Neural cell (in vitro differentiated cells): ENCODE measurements at regions not wholly inside any gene's neighbourhood (a gene's known extent, or its start where the extent isn't known, plus 50 kb on each side); places are given as distances from the start of the nearest gene placed in this dataset.

Experiments used
- H2AFZ ChIP-seq: fragments of 200-600, 300-800 bp; sonication (generic), shearing (Covaris generic); 2 replicates; pipeline ENCODE4 v1.6.0; 2014; ENCODE audit warnings: low read depth, mild to moderate bottlenecking, antibody characterized with exemption, low read length, moderate library complexity
- H3F3A ChIP-seq: fragments of 200-600 bp; shearing (Covaris generic); 2 replicates; pipeline ENCODE4 v1.6.1; 2016; ENCODE audit warnings: mild to moderate bottlenecking, moderate library complexity, mixed read lengths, antibody characterized with exemption, low read length; ENCODE audit not compliant: insufficient read depth, poor library complexity, severe bottlenecking
- H3K27ac ChIP-seq: fragments of 200-600, 300-800 bp; sonication (generic), shearing (Covaris generic); 2 replicates; pipeline ENCODE4 v1.5.1; 2014; ENCODE audit warnings: mild to moderate bottlenecking, low read length, moderate library complexity
- H3K27me3 ChIP-seq: fragments of 300-800, 200-600 bp; sonication (generic), shearing (Covaris generic); 2 replicates; pipeline ENCODE4 v1.6.0; 2014; ENCODE audit warnings: mild to moderate bottlenecking, low read depth, low read length, moderate library complexity; ENCODE audit not compliant: insufficient read depth
- H3K36me3 ChIP-seq: fragments of 300-800, 200-600 bp; sonication (generic), shearing (Covaris generic); 2 replicates; pipeline ENCODE4 v1.5.1; 2014; ENCODE audit warnings: mild to moderate bottlenecking, antibody characterized with exemption, low read length, moderate library complexity; ENCODE audit not compliant: insufficient read depth
- H3K4me2 ChIP-seq: fragments of 300-800, 200-600 bp; sonication (generic), shearing (Covaris generic); 2 replicates; pipeline ENCODE4 v1.6.0; 2014; ENCODE audit warnings: mild to moderate bottlenecking, low read length
- H3K4me3 ChIP-seq: fragments of 300-800, 200-600 bp; sonication (generic), shearing (Covaris generic); 2 replicates; pipeline ENCODE4 v1.5.1; 2014; ENCODE audit warnings: mild to moderate bottlenecking, low read length, moderate library complexity
- H3K79me2 ChIP-seq: fragments of 200-600 bp; shearing (Covaris generic); replicated peaks from 2 replicates; pipeline ENCODE4 v1.6.0; 2014; ENCODE audit warnings: mild to moderate bottlenecking, low read length, moderate library complexity; ENCODE audit not compliant: insufficient read depth
- H3K9ac ChIP-seq: fragments of 300-800, 200-600 bp; sonication (generic), shearing (Covaris generic); 2 replicates; pipeline ENCODE4 v1.6.1; 2016; ENCODE audit warnings: mild to moderate bottlenecking, low read length, mixed read lengths
- H3K9me2 ChIP-seq: fragments of 200-600 bp; shearing (Covaris generic); 2 replicates; pipeline ENCODE4 v1.6.1; 2016; ENCODE audit warnings: mild to moderate bottlenecking, low read length, mixed read lengths; ENCODE audit not compliant: insufficient read depth
- H3K9me3 ChIP-seq: fragments of 200-600, 300-800 bp; sonication (generic), shearing (Covaris generic); 2 replicates; pipeline ENCODE4 v1.6.1; 2016; ENCODE audit warnings: mild to moderate bottlenecking, mixed run types, low read length, moderate library complexity, mixed read lengths
- H4K20me1 ChIP-seq: fragments of 200-600 bp; shearing (Covaris generic); 2 replicates; pipeline ENCODE4 v1.6.1; 2016; ENCODE audit warnings: mild to moderate bottlenecking, mixed run types; ENCODE audit not compliant: insufficient read depth
- EP300 ChIP-seq: fragments of 450-650 bp; conservative IDR thresholded peaks from 2 replicates; pipeline ENCODE4 v1.6.1; 2014; ENCODE audit warnings: antibody characterized with exemption, mild to moderate bottlenecking, moderate library complexity; ENCODE audit not compliant: poor library complexity, severe bottlenecking
- EZH2 ChIP-seq: fragments of 200-600, 300-800 bp; shearing (Covaris generic), sonication (generic); IDR thresholded peaks from 2 replicates; pipeline ENCODE4 v1.6.1; 2014; ENCODE audit warnings: antibody characterized with exemption, low read length, borderline replicate concordance, mild to moderate bottlenecking; ENCODE audit not compliant: insufficient read depth, poor library complexity, severe bottlenecking
- MXI1 ChIP-seq: fragments of 450-650 bp; conservative IDR thresholded peaks from 2 replicates; pipeline ENCODE4 v1.6.1; 2014; ENCODE audit warnings: antibody characterized with exemption, mild to moderate bottlenecking; ENCODE audit not compliant: poor library complexity, severe bottlenecking
- POLR2AphosphoS5 ChIP-seq: IDR thresholded peaks from 2 replicates; pipeline ENCODE4 v1.6.1; 2012
- RAD21 ChIP-seq: fragments of 450-650 bp; conservative IDR thresholded peaks from 2 replicates; pipeline ENCODE4 v1.6.1; 2014; ENCODE audit warnings: antibody characterized with exemption, mild to moderate bottlenecking, moderate library complexity
- SMC3 ChIP-seq: fragments of 450-650 bp; conservative IDR thresholded peaks from 2 replicates; pipeline ENCODE4 v1.6.1; 2014; ENCODE audit warnings: antibody characterized with exemption, mild to moderate bottlenecking, moderate library complexity; ENCODE audit not compliant: poor library complexity
- TAF1 ChIP-seq: IDR thresholded peaks from 2 replicates; pipeline ENCODE4 v1.6.1; 2012; ENCODE audit warnings: low read depth
- TF ChIP-seq, protein P1 (sequence below): IDR thresholded peaks from 2 replicates; pipeline ENCODE4 v1.6.1; 2012; ENCODE audit warnings: borderline replicate concordance
- TF ChIP-seq, protein P2 (sequence below): fragments of 450-650 bp; IDR thresholded peaks from 2 replicates; pipeline ENCODE4 v1.5.1; 2014; ENCODE audit warnings: antibody characterized with exemption, mild to moderate bottlenecking, moderate library complexity; ENCODE audit not compliant: poor library complexity, severe bottlenecking

DNA sequence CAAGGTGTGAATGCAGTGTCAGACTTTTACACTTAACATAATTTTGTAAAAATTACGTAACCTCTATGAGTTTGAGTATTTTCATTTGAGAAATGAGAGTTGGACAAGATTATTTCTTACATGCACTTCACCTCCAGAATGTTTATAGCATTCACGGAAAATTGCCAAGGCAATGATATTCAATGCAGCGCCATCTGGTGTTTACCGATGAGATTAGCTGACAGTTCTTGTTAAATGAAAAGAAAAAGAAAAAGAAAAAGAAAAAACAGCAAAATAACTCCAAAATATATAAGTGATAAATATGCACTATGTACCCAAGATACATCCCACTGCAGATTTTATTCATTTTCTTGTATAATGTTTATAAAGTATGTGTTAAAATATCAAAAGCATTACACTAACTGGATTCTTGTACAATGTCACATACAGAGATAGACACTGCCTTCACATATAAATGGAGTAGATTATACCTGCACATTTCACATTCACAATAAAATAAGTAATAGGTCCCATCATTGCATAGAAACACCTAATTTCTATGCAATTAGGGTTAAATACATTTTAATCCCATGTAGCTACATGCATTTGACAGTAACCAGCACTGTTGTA, 976.3 kb upstream of the FAT3 start:
- no peak overlapping the region for H3K27ac ChIP-seq
- no peaks in the 10 kb centered on the region for H3F3A ChIP-seq
- no peak overlapping the region for H3K4me3 ChIP-seq
- no peaks in the 10 kb centered on the region for H3K79me2 ChIP-seq
- H2AFZ ChIP-seq = no peak overlapping the region
- H3K9me2 ChIP-seq = no peaks in the 10 kb centered on the region
- H3K4me2 ChIP-seq = no peak overlapping the region
- no peaks in the 10 kb centered on the region for H3K27me3 ChIP-seq
- no peaks in the 10 kb centered on the region for H4K20me1 ChIP-seq
- no peaks in the 10 kb centered on the region for H3K36me3 ChIP-seq
- peak; percentile 80 for TF ChIP-seq RAD21
- TF ChIP-seq, protein P1, sequence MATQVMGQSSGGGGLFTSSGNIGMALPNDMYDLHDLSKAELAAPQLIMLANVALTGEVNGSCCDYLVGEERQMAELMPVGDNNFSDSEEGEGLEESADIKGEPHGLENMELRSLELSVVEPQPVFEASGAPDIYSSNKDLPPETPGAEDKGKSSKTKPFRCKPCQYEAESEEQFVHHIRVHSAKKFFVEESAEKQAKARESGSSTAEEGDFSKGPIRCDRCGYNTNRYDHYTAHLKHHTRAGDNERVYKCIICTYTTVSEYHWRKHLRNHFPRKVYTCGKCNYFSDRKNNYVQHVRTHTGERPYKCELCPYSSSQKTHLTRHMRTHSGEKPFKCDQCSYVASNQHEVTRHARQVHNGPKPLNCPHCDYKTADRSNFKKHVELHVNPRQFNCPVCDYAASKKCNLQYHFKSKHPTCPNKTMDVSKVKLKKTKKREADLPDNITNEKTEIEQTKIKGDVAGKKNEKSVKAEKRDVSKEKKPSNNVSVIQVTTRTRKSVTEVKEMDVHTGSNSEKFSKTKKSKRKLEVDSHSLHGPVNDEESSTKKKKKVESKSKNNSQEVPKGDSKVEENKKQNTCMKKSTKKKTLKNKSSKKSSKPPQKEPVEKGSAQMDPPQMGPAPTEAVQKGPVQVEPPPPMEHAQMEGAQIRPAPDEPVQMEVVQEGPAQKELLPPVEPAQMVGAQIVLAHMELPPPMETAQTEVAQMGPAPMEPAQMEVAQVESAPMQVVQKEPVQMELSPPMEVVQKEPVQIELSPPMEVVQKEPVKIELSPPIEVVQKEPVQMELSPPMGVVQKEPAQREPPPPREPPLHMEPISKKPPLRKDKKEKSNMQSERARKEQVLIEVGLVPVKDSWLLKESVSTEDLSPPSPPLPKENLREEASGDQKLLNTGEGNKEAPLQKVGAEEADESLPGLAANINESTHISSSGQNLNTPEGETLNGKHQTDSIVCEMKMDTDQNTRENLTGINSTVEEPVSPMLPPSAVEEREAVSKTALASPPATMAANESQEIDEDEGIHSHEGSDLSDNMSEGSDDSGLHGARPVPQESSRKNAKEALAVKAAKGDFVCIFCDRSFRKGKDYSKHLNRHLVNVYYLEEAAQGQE = no peak
- TF ChIP-seq MXI1 = no peak
- no peak for TF ChIP-seq EP300
- TF ChIP-seq TAF1 = no peak
- TF ChIP-seq, protein P2, sequence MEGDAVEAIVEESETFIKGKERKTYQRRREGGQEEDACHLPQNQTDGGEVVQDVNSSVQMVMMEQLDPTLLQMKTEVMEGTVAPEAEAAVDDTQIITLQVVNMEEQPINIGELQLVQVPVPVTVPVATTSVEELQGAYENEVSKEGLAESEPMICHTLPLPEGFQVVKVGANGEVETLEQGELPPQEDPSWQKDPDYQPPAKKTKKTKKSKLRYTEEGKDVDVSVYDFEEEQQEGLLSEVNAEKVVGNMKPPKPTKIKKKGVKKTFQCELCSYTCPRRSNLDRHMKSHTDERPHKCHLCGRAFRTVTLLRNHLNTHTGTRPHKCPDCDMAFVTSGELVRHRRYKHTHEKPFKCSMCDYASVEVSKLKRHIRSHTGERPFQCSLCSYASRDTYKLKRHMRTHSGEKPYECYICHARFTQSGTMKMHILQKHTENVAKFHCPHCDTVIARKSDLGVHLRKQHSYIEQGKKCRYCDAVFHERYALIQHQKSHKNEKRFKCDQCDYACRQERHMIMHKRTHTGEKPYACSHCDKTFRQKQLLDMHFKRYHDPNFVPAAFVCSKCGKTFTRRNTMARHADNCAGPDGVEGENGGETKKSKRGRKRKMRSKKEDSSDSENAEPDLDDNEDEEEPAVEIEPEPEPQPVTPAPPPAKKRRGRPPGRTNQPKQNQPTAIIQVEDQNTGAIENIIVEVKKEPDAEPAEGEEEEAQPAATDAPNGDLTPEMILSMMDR = peak; percentile 81
- no peak for TF ChIP-seq EZH2
- TF ChIP-seq POLR2AphosphoS5 = no peak
- TF ChIP-seq SMC3 = peak; percentile 84
- H3K9me3 ChIP-seq = no peaks in the 10 kb centered on the region
- H3K9ac ChIP-seq = no peak overlapping the region

DNA sequence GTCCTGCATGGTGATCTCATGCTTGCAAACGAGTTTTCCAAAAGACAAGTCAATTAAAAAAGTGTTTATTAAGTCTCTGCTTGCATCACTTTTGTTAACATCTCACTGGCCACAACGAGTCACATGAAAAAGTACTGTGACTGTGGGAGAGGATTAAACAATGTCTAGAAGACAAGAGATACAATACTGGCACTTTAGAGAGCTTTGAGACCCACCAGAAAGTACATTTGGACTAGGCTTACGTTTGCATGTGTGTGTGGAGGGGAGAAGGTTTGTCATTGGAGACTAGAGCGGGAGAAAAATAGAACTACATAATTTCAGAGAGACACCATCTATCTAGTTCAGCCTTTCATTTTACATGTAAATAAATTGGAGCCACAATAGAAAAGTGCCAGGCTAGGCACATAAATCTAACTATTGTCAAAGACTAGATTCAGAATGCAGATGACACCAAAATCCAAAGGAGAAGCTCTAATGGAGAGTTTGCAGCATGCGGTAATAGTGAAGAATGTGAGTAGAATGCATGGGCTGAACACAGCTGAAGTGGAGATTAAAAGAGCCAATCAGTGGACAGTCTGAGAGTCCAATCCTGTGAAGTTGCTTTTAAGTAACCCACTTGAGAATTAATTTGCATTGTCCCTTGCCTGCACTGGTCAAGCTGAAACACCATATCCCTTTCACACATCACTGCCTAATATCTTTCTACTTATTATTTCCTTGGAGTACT, 977.4 kb upstream of the FAT3 start:
- no peaks in the 10 kb centered on the region for H3K27me3 ChIP-seq
- H3K27ac ChIP-seq = no peak overlapping the region
- H3F3A ChIP-seq = no peaks in the 10 kb centered on the region
- no peaks in the 10 kb centered on the region for H3K36me3 ChIP-seq
- no peaks in the 10 kb centered on the region for H4K20me1 ChIP-seq
- H3K79me2 ChIP-seq = no peaks in the 10 kb centered on the region
- H3K9me2 ChIP-seq = no peaks in the 10 kb centered on the region
- no peak overlapping the region for H2AFZ ChIP-seq
- H3K4me3 ChIP-seq = no peak overlapping the region
- H3K9ac ChIP-seq = no peak overlapping the region
- TF ChIP-seq RAD21 (no peak), POLR2AphosphoS5 (no peak), EP300 (no peak)
- TF ChIP-seq, protein P2 = no peak
- no peak overlapping the region for H3K4me2 ChIP-seq
- no peaks in the 10 kb centered on the region for H3K9me3 ChIP-seq
